ENCODE measurements at regions not wholly inside any gene's neighbourhood (a gene's known extent, or its start where the extent isn't known, plus 50 kb on each side); places are given as distances from the start of the nearest gene placed in this dataset.

GRCh38 chr2:180327185-180327584, 320.1 kb upstream of the CWC22 start:
- TF ChIP-seq CTCF (conservative IDR thresholded peaks at IDR 0.05): no peak
- no peak for TF ChIP-seq ZFX (IDR thresholded peaks at IDR 0.05)

Measured in C4-2B (cell line).